Tibial artery (tissue), 4 donors: ENCODE measurements at regions not wholly inside any gene's neighbourhood (a gene's known extent, or its start where the extent isn't known, plus 50 kb on each side); places are given as distances from the start of the nearest gene placed in this dataset.

Experiments used
- DNase-seq, 2 donors: peaks; one replicate each; pipeline ENCODE4 v3.0.0-alpha.2; 2019
- H3K27ac ChIP-seq, 2 donors: fragments of 200-600 bp; sonication (generic) in 1 of 2; 1 replicate in 1 of 2; 2 replicates in 1 of 2; pipeline ENCODE4 v1.5.1; 2018 to 2019; ENCODE audit warnings: mild to moderate bottlenecking in 1 of 2
- H3K27me3 ChIP-seq, 2 donors: fragments of 200-600 bp; sonication (generic) in 1 of 2; one replicate each; pipeline versions ENCODE4 v1.5.1 to v1.6.0; 2016 to 2019
- H3K36me3 ChIP-seq, 3 donors: fragments of 200-600 bp; sonication (generic) in 2 of 3; one replicate each; pipeline ENCODE4 v1.5.1; 2016 to 2019; ENCODE audit warnings: mild to moderate bottlenecking in 2 of 3
- H3K4me1 ChIP-seq, 4 donors: fragments of 200-600 bp; sonication (generic) in 2 of 4; 1 replicate in 3 of 4; 2 replicates in 1 of 4; pipeline ENCODE4 v1.5.1; 2016 to 2019
- H3K4me3 ChIP-seq, 2 donors: fragments of 200-600 bp; sonication (generic) in 1 of 2; 1 replicate in 1 of 2; 2 replicates in 1 of 2; pipeline ENCODE4 v1.5.1; 2018 to 2019; ENCODE audit warnings: mild to moderate bottlenecking in 2 of 2
- H3K9me3 ChIP-seq, 3 donors: fragments of 200-600 bp; sonication (generic) in 1 of 3; one replicate each; pipeline ENCODE4 v1.5.1; 2016 to 2019
- intact Hi-C: fragments of 100-400 bp; cut with DNase I; formaldehyde crosslinking; loops from one replicate; pipeline ENCODE4 v1.15.0; 2023; ENCODE audit warnings: low total_unique reads
- TF ChIP-seq, protein P1 (sequence below), 2 experiments: fragments of 200-600 bp in 1 of 2; fragments of 450-650 bp in 1 of 2; IDR thresholded peaks; one replicate each; pipeline ENCODE4 v1.5.1; 2017 to 2019; ENCODE audit warnings: antibody characterized with exemption in 2 of 2, mild to moderate bottlenecking in 1 of 2, moderate library complexity in 1 of 2

DNA sequence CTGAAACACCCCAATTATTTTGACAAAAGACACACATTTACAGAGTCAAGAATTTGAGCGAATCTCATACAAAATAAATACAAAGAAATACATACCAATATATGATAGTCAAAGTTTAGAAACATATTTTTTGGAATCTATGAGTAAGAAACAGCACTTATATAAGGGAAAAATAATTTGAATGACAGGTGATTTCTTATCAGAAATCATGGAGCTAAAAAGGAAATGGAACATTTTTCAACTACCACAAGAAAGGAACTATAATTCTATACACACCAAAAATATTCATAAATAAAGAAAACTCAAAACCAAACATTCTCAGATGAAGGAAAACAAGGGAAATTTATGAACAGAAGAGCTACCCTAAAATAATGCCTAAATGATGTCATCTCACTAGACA is 1226.6 kb downstream of the PCDH9 start:
- no peaks in the 10 kb centered on the region for H3K9me3 ChIP-seq
- DNase-seq, result no peak
- no peaks in the 10 kb centered on the region for H3K4me1 ChIP-seq
- no peaks in the 10 kb centered on the region for H3K27me3 ChIP-seq
- no peaks in the 10 kb centered on the region for H3K36me3 ChIP-seq
- TF ChIP-seq, protein P1, sequence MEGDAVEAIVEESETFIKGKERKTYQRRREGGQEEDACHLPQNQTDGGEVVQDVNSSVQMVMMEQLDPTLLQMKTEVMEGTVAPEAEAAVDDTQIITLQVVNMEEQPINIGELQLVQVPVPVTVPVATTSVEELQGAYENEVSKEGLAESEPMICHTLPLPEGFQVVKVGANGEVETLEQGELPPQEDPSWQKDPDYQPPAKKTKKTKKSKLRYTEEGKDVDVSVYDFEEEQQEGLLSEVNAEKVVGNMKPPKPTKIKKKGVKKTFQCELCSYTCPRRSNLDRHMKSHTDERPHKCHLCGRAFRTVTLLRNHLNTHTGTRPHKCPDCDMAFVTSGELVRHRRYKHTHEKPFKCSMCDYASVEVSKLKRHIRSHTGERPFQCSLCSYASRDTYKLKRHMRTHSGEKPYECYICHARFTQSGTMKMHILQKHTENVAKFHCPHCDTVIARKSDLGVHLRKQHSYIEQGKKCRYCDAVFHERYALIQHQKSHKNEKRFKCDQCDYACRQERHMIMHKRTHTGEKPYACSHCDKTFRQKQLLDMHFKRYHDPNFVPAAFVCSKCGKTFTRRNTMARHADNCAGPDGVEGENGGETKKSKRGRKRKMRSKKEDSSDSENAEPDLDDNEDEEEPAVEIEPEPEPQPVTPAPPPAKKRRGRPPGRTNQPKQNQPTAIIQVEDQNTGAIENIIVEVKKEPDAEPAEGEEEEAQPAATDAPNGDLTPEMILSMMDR (IDR thresholded peaks at IDR 0.05), result no peak
- no peak overlapping the region for H3K4me3 ChIP-seq
- intact Hi-C loops, result no loop called here
- no peak overlapping the region for H3K27ac ChIP-seq

DNA sequence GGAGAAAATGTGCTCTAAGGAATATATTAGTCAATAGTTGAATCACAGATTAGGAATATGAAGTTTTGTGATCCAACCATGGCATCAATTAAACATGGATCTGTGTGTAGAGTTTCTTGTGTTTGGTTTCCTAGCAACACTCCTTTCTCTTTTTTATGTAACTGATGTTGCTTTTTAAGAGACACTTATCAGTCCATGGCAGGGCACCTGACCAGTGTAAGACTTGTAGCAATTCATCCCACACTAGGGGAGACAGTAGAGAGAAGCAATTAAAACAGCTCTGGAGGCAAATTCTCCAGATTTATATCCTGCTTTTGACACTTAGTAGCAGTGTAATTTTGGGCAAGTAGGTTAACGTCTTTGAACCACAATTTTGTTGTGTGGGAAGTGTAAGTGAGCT is 1229.0 kb downstream of the PCDH9 start:
- Histone ChIP-seq H3K9me3 (no peaks in the 10 kb centered on the region), H3K36me3 (no peaks in the 10 kb centered on the region), H3K27me3 (no peaks in the 10 kb centered on the region), H3K27ac (no peak overlapping the region), H3K4me3 (no peak overlapping the region), H3K4me1 (no peaks in the 10 kb centered on the region)
- TF ChIP-seq, protein P1 (IDR thresholded peaks at IDR 0.05), result no peak
- intact Hi-C loops, result no loop called here
- DNase-seq, result no peak

DNA sequence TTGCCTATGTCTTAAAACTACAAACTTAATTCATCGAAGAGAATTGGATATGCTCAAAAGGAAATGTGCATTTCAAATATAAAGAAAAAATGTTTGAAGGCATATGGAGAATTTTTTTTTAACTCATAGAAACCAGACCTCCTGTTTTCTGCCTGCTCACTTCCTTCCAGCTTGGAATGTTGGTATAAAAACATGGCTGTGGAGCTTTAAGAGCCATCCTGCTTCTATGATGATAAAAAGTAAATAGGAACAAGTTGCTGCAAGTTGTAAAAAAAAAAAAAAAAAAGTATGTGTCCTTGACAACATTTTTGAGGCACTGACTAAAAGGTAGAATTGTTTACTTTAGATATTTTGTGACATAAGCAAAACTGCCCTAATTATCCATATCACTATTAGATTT is 1230.7 kb downstream of the PCDH9 start:
- DNase-seq, result no peak
- no peak overlapping the region for H3K4me3 ChIP-seq
- intact Hi-C loops, result no loop called here
- no peaks in the 10 kb centered on the region for H3K36me3 ChIP-seq
- H3K4me1 ChIP-seq, result no peaks in the 10 kb centered on the region
- no peak overlapping the region for H3K27ac ChIP-seq
- H3K9me3 ChIP-seq, result no peaks in the 10 kb centered on the region
- TF ChIP-seq, protein P1 (IDR thresholded peaks at IDR 0.05), result no peak
- no peaks in the 10 kb centered on the region for H3K27me3 ChIP-seq

DNA sequence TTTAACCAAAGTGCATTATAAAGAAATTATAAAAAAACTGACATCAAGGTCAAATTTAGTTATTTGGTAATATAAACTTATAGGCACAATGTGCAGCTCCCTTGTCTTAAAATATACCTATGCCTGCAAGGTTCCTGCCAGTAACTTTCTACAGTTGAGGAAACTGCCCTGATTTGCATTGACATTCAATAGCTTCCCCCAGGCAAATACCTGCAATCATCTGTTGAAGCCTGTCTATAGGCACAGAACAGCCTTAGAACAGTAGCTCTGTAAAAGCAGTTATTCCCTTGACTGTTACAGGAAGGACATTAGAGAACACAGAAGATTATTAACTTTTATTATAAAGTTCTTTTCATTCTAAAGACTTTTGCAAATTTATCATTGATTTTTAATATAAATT is 1239.5 kb downstream of the PCDH9 start:
- Histone ChIP-seq H3K36me3 (no peaks in the 10 kb centered on the region), H3K9me3 (no peaks in the 10 kb centered on the region), H3K4me3 (no peak overlapping the region), H3K27ac (no peak overlapping the region), H3K4me1 (no peaks in the 10 kb centered on the region), H3K27me3 (no peaks in the 10 kb centered on the region)
- TF ChIP-seq, protein P1 (IDR thresholded peaks at IDR 0.05), result no peak
- intact Hi-C loops, result no loop called here
- no peak for DNase-seq

DNA sequence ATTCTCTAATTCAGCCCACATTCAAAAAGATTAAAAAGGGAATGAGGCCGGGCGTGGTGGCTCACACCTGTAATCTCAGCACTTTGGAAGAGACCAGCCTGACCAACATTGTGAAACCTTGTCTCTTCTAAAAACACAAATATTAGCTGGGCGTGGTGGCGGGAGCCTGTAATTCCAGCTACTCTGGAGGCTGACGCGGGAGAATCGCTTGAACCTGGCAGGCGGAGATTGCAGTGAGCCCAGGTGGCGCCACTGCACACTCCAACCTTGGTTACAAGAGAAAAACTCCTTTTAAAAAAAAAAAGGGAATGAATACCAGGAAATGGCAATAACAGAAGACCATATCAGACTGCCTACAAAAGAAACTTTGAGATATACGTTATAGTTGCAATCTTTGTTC is 1244.5 kb downstream of the PCDH9 start:
- Histone ChIP-seq H3K27ac (no peak overlapping the region), H3K27me3 (no peaks in the 10 kb centered on the region), H3K4me3 (no peak overlapping the region), H3K9me3 (no peaks in the 10 kb centered on the region), H3K36me3 (no peaks in the 10 kb centered on the region), H3K4me1 (no peaks in the 10 kb centered on the region)
- intact Hi-C loops, result no loop called here
- TF ChIP-seq, protein P1 (IDR thresholded peaks at IDR 0.05), result no peak
- DNase-seq, result no peak

DNA sequence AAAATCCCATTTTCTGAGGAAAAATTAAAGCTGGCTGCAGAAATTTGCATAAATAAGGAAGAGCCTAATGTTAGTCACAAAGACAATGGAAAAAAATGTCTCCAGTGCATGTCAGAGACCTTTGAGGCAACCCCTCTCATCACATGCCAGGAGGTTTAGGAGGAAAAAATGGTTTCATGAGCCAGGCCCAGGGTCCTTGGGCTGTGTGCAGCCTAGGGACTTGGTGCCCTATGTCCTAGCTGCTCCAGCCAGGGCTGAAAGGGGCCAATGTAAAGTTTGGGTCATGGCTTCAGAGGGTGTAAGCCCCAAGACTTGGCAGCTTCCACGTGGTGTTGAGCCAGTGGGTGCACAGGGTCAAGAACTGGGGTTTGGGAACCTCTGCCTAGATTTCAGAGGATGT is 1252.6 kb downstream of the PCDH9 start:
- no peak overlapping the region for H3K27ac ChIP-seq
- no peaks in the 10 kb centered on the region for H3K4me1 ChIP-seq
- TF ChIP-seq, protein P1 (IDR thresholded peaks at IDR 0.05), result no peak
- intact Hi-C loops, result no loop called here
- no peak for DNase-seq
- no peaks in the 10 kb centered on the region for H3K27me3 ChIP-seq
- no peaks in the 10 kb centered on the region for H3K36me3 ChIP-seq
- H3K9me3 ChIP-seq, result no peaks in the 10 kb centered on the region
- no peak overlapping the region for H3K4me3 ChIP-seq
